BE2C (cell line): ENCODE measurements at regions not wholly inside any gene's neighbourhood (a gene's known extent, or its start where the extent isn't known, plus 50 kb on each side); places are given as distances from the start of the nearest gene placed in this dataset.

Source experiments
- DNase-seq: peaks from one replicate; pipeline ENCODE4 v3.0.0-alpha.2; 2020
- H3K27me3 ChIP-seq: fragments of 250-450 bp; sonication (Bioruptor Pico); 2 replicates; pipeline ENCODE4 v1.5.1; 2020; ENCODE audit warnings: mild to moderate bottlenecking
- H3K36me3 ChIP-seq: fragments of 250-450 bp; sonication (Bioruptor Pico); 2 replicates; pipeline ENCODE4 v1.5.1; 2020; ENCODE audit warnings: mild to moderate bottlenecking
- H3K4me1 ChIP-seq: fragments of 250-450 bp; sonication (Bioruptor Pico); 2 replicates; pipeline ENCODE4 v1.5.1; 2020
- H3K4me3 ChIP-seq: 2 replicates; pipeline ENCODE4 v1.5.1; 2011; ENCODE audit warnings: low read depth, low read length
- H3K9me3 ChIP-seq: fragments of 250-450 bp; sonication (Bioruptor Pico); 2 replicates; pipeline ENCODE4 v1.5.1; 2020
- CTCF ChIP-seq: IDR thresholded peaks from 2 replicates; pipeline ENCODE4 v1.5.1; 2012; ENCODE audit warnings: mild to moderate bottlenecking, low read depth, low read length

- H3K36me3 ChIP-seq: no peaks in the 10 kb centered on the region
- TF ChIP-seq CTCF: no peak
- H3K9me3 ChIP-seq: no peaks in the 10 kb centered on the region
- no peaks in the 10 kb centered on the region for H3K27me3 ChIP-seq
- no peak overlapping the region for H3K4me3 ChIP-seq
- peaks cover 9% of the 10 kb centered on the region for H3K4me1 ChIP-seq
- DNase-seq: no peak
Measured at GRCh38 chr3:175957427-175957826, 1098.3 kb downstream of the NAALADL2 start.

GRCh38 chr3:175956964-175957363 lies 1097.8 kb downstream of the NAALADL2 start:
- Histone ChIP-seq H3K4me1 (peaks cover 7% of the 10 kb centered on the region), H3K27me3 (no peaks in the 10 kb centered on the region), H3K9me3 (no peaks in the 10 kb centered on the region), H3K4me3 (no peak overlapping the region), H3K36me3 (no peaks in the 10 kb centered on the region)
- TF ChIP-seq CTCF: peak; percentile 70
- no peak for DNase-seq

GRCh38 chr3:175951047-175951694 lies 1092.0 kb downstream of the NAALADL2 start:
- Histone ChIP-seq H3K4me3 (no peak overlapping the region), H3K9me3 (no peaks in the 10 kb centered on the region), H3K4me1 (no peaks in the 10 kb centered on the region), H3K27me3 (no peaks in the 10 kb centered on the region), H3K36me3 (no peaks in the 10 kb centered on the region)
- no peak for TF ChIP-seq CTCF
- DNase-seq: no peak

GRCh38 chr3:175948041-175948440 lies 1088.9 kb downstream of the NAALADL2 start:
- Histone ChIP-seq H3K36me3 (no peaks in the 10 kb centered on the region), H3K4me1 (no peaks in the 10 kb centered on the region), H3K4me3 (no peak overlapping the region), H3K9me3 (no peaks in the 10 kb centered on the region), H3K27me3 (no peaks in the 10 kb centered on the region)
- no peak for TF ChIP-seq CTCF
- DNase-seq: no peak

GRCh38 chr3:175941352-175941751 lies 1082.2 kb downstream of the NAALADL2 start:
- no peak overlapping the region for H3K4me3 ChIP-seq
- H3K36me3 ChIP-seq: no peaks in the 10 kb centered on the region
- peak; percentile 67 for DNase-seq
- no peaks in the 10 kb centered on the region for H3K27me3 ChIP-seq
- TF ChIP-seq CTCF: peak; percentile 80
- no peaks in the 10 kb centered on the region for H3K9me3 ChIP-seq
- no peaks in the 10 kb centered on the region for H3K4me1 ChIP-seq

GRCh38 chr3:175940881-175941280 lies 1081.7 kb downstream of the NAALADL2 start:
- no peaks in the 10 kb centered on the region for H3K4me1 ChIP-seq
- no peaks in the 10 kb centered on the region for H3K36me3 ChIP-seq
- TF ChIP-seq CTCF: peak; percentile 83
- peak; percentile 58 for DNase-seq
- H3K4me3 ChIP-seq: no peak overlapping the region
- H3K9me3 ChIP-seq: no peaks in the 10 kb centered on the region
- H3K27me3 ChIP-seq: no peaks in the 10 kb centered on the region
